HEK293 (cell line): ENCODE measurements at regions not wholly inside any gene's neighbourhood (a gene's known extent, or its start where the extent isn't known, plus 50 kb on each side); places are given as distances from the start of the nearest gene placed in this dataset.

Experiments
- CTCF ChIP-seq: fragments of 450-650 bp; formaldehyde crosslinking; IDR thresholded peaks from 2 replicates; pipeline ENCODE4 v1.5.1; 2016; ENCODE audit warnings: missing biosample characterization, missing genetic modification characterization
- PBX3 ChIP-seq: sonication (generic); formaldehyde crosslinking; IDR thresholded peaks from 2 replicates; pipeline ENCODE4 v1.8.1; 2022; ENCODE audit warnings: mild to moderate bottlenecking, moderate library complexity, missing genetic modification reagents
- ZBTB7A ChIP-seq: fragments of 450-650 bp; formaldehyde crosslinking; IDR thresholded peaks from 2 replicates; pipeline ENCODE4 v1.5.1; 2016; ENCODE audit warnings: low read depth, missing biosample characterization, missing genetic modification characterization
- ZNF274 ChIP-seq, 2 experiments: fragments of 200-500 bp in 1 of 2; fragments of 450-650 bp in 1 of 2; sonication (Bioruptor generic) in 1 of 2; formaldehyde crosslinking in 1 of 2; IDR thresholded peaks; 2 replicates each; pipeline versions ENCODE4 v1.5.1 to v1.6.1; 2014 to 2016; ENCODE audit warnings: borderline replicate concordance in 1 of 2, inconsistent platforms in 1 of 2, low read length in 1 of 2, missing biosample characterization in 1 of 2, missing genetic modification characterization in 1 of 2
- ZNF785 ChIP-seq: fragments of 450-650 bp; formaldehyde crosslinking; IDR thresholded peaks from 2 replicates; pipeline ENCODE4 v1.5.1; 2016; ENCODE audit warnings: missing biosample characterization, missing genetic modification characterization

- TF ChIP-seq ZNF274 (IDR thresholded peaks at IDR 0.05; ENCODE audit: low read length): no peak
- TF ChIP-seq ZNF274 (tag by site-specific recombination; IDR thresholded peaks at IDR 0.05; ENCODE audit: borderline replicate concordance): no peak
- TF ChIP-seq CTCF (tag by site-specific recombination): no peak
- TF ChIP-seq PBX3 (CRISPR knock-in tag): no peak
- no peak for TF ChIP-seq ZNF785 (tag by site-specific recombination)
- no peak for TF ChIP-seq ZBTB7A (tag by site-specific recombination)
These were observed 1176.1 kb downstream of the GATA3 start for GRCh38 chr10:9230625-9231024.
